AG10803 (cell line): ENCODE measurements at regions not wholly inside any gene's neighbourhood (a gene's known extent, or its start where the extent isn't known, plus 50 kb on each side); places are given as distances from the start of the nearest gene placed in this dataset.

Experiments used
- DNase-seq: peaks from one replicate; pipeline ENCODE4 v3.0.0; 2010; ENCODE audit warnings: low read depth
- H3K4me3 ChIP-seq: 2 replicates; pipeline ENCODE4 v1.5.1; 2011; ENCODE audit warnings: mild to moderate bottlenecking, low read length, control low read depth
- CTCF ChIP-seq: conservative IDR thresholded peaks from 2 replicates; pipeline ENCODE4 v1.5.1; 2011; ENCODE audit warnings: mild to moderate bottlenecking, low read length, control low read depth, inconsistent platforms

- no peak for TF ChIP-seq CTCF
- DNase-seq = no peak
- H3K4me3 ChIP-seq = no peak overlapping the region
Measured at GRCh38 chr1:229882621-229883020, 184.4 kb upstream of the GALNT2 start.

- DNase-seq = no peak
- H3K4me3 ChIP-seq = no peak overlapping the region
- no peak for TF ChIP-seq CTCF
Measured at GRCh38 chr1:229883504-229884200, 183.4 kb upstream of the GALNT2 start.

- no peak for TF ChIP-seq CTCF
- no peak overlapping the region for H3K4me3 ChIP-seq
- DNase-seq = no peak
Measured at GRCh38 chr1:229884765-229885164, 182.3 kb upstream of the GALNT2 start.

GRCh38 chr1:229885568-229886495 lies 181.2 kb upstream of the GALNT2 start:
- DNase-seq = no peak
- TF ChIP-seq CTCF = no peak
- no peak overlapping the region for H3K4me3 ChIP-seq

GRCh38 chr1:229886636-229887035 lies 180.4 kb upstream of the GALNT2 start:
- H3K4me3 ChIP-seq = no peak overlapping the region
- TF ChIP-seq CTCF = no peak
- no peak for DNase-seq

- TF ChIP-seq CTCF = no peak
- no peak for DNase-seq
- H3K4me3 ChIP-seq = no peak overlapping the region
Measured at GRCh38 chr1:229887043-229887822, 179.8 kb upstream of the GALNT2 start.
